ENCODE measurements at regions not wholly inside any gene's neighbourhood (a gene's known extent, or its start where the extent isn't known, plus 50 kb on each side); places are given as distances from the start of the nearest gene placed in this dataset.

GRCh38 chr11:33564856-33565453 is 135.7 kb downstream of the C11orf91 start:
- no peak for TF ChIP-seq CTCF (IDR thresholded peaks at IDR 0.05; ENCODE audit: control insufficient read depth, extremely low read depth, insufficient read depth)

GRCh38 chr11:33560729-33561128 is 139.9 kb downstream of the C11orf91 start:
- no peak overlapping the region for H3K4me3 ChIP-seq (ENCODE audit: low read depth, low read length)
- no peak for TF ChIP-seq CTCF (IDR thresholded peaks at IDR 0.05; ENCODE audit: control insufficient read depth, extremely low read depth, insufficient read depth)
- DNase-seq (ENCODE audit: low read depth) = no peak

More at GRCh38 chr11:33564856-33565453, 135.7 kb downstream of the C11orf91 start:
- H3K4me3 ChIP-seq (ENCODE audit: low read depth, low read length) = no peak overlapping the region
- no peak for DNase-seq (ENCODE audit: low read depth)

- DNase-seq (ENCODE audit: low read depth) = no peak
- no peak for TF ChIP-seq CTCF (IDR thresholded peaks at IDR 0.05; ENCODE audit: control insufficient read depth, extremely low read depth, insufficient read depth)
- H3K4me3 ChIP-seq (ENCODE audit: low read depth, low read length) = no peak overlapping the region
Observed at GRCh38 chr11:33559567-33559966, 141.1 kb downstream of the C11orf91 start.

DNA sequence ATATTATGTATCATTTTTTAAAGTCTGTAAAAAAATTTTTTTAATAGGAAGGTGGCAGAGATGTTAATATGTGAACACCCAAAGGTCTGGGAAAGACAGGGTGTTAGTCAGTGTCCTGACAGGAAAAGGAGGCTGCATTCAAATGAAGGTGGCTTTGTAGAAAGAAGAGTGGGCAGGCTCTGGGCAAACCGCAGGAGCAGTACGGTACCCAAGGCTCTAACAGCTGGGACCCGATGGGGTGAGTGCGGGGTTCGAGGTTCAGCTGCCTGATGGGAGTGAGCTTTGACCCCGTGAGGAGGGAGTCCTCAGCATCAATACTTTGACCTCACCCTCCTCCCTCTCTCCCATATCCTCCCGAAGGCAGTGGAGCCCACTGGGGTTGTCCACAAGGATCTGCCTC is 142.5 kb downstream of the C11orf91 start:
- DNase-seq (ENCODE audit: low read depth) = no peak
- no peak overlapping the region for H3K4me3 ChIP-seq (ENCODE audit: low read depth, low read length)
- TF ChIP-seq CTCF (IDR thresholded peaks at IDR 0.05; ENCODE audit: control insufficient read depth, extremely low read depth, insufficient read depth) = no peak

GRCh38 chr11:33557201-33557600 is 143.4 kb downstream of the C11orf91 start:
- DNase-seq (ENCODE audit: low read depth) = no peak
- H3K4me3 ChIP-seq (ENCODE audit: low read depth, low read length) = no peak overlapping the region
- no peak for TF ChIP-seq CTCF (IDR thresholded peaks at IDR 0.05; ENCODE audit: control insufficient read depth, extremely low read depth, insufficient read depth)

GRCh38 chr11:33554219-33554618 is 146.4 kb downstream of the C11orf91 start:
- no peak for DNase-seq (ENCODE audit: low read depth)
- no peak overlapping the region for H3K4me3 ChIP-seq (ENCODE audit: low read depth, low read length)
- TF ChIP-seq CTCF (IDR thresholded peaks at IDR 0.05; ENCODE audit: control insufficient read depth, extremely low read depth, insufficient read depth) = no peak

DNA sequence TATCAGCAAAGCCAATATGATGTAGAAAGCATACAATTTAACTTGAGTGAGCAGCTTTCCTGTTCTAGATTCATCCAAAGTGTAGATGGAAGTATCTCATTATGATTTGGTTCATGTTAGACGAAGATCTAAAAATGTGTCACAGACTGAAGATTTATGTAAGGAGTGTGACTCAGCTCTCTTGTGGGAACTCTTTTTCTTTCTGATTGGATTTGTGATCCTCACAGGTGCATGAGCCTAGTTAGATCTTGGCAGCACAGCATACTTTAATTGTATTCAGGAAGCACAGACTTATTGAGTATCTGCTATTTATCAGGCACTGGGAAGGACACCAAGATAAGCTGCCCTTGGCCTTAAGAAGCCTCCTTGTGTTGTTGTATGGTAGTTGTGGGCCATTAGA is 147.1 kb downstream of the C11orf91 start:
- H3K4me3 ChIP-seq (ENCODE audit: low read depth, low read length) = no peak overlapping the region
- DNase-seq (ENCODE audit: low read depth) = no peak
- no peak for TF ChIP-seq CTCF (IDR thresholded peaks at IDR 0.05; ENCODE audit: control insufficient read depth, extremely low read depth, insufficient read depth)
